22Rv1 (cell line): ENCODE measurements at regions not wholly inside any gene's neighbourhood (a gene's known extent, or its start where the extent isn't known, plus 50 kb on each side); places are given as distances from the start of the nearest gene placed in this dataset.

Experiments used
- ZFX ChIP-seq: fragments of 450-650 bp; IDR thresholded peaks from 2 replicates; pipeline ENCODE4 v1.6.1; 2017; ENCODE audit warnings: antibody characterized with exemption, borderline replicate concordance
- TF ChIP-seq, protein P1 (sequence below): fragments of 450-650 bp; IDR thresholded peaks from 2 replicates; pipeline ENCODE4 v1.5.1; 2017; ENCODE audit warnings: mild to moderate bottlenecking

DNA sequence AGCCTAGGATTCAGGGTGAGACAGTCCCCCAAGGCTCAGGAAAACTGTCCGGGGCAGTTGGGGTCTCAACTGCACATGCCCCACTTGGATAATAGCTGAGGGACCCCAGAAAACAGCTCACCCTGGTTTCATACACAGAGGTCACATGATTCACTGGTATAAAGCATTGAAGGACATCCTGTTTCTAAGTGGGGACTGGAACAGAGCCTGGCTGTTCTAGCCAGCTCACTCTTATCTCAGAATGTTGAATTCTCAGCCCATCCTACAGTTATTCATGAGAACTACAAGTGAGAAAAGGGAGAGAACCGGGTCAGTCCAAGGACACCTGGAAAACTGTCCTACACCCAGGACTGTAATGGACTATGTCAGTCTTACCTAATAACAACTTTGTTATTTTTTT is 170.9 kb downstream of the FGF1 start:
- TF ChIP-seq, protein P1, sequence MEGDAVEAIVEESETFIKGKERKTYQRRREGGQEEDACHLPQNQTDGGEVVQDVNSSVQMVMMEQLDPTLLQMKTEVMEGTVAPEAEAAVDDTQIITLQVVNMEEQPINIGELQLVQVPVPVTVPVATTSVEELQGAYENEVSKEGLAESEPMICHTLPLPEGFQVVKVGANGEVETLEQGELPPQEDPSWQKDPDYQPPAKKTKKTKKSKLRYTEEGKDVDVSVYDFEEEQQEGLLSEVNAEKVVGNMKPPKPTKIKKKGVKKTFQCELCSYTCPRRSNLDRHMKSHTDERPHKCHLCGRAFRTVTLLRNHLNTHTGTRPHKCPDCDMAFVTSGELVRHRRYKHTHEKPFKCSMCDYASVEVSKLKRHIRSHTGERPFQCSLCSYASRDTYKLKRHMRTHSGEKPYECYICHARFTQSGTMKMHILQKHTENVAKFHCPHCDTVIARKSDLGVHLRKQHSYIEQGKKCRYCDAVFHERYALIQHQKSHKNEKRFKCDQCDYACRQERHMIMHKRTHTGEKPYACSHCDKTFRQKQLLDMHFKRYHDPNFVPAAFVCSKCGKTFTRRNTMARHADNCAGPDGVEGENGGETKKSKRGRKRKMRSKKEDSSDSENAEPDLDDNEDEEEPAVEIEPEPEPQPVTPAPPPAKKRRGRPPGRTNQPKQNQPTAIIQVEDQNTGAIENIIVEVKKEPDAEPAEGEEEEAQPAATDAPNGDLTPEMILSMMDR: no peak
- no peak for TF ChIP-seq ZFX
